Spleen (tissue), 11 donors: ENCODE measurements at regions not wholly inside any gene's neighbourhood (a gene's known extent, or its start where the extent isn't known, plus 50 kb on each side); places are given as distances from the start of the nearest gene placed in this dataset.

Experiments
- DNase-seq: peaks from one replicate; pipeline ENCODE4 v3.0.0-alpha.2; 2020
- H3K27ac ChIP-seq, 8 donors: fragments of 200-600 bp; sonication (generic) in 7 of 8; 1 replicate in 4 of 8; 2 replicates in 4 of 8; pipeline versions ENCODE4 v1.5.0 to v1.8.0; 2016 to 2021; ENCODE audit warnings: inconsistent platforms in 4 of 8, mild to moderate bottlenecking in 4 of 8, moderate library complexity in 1 of 8
- H3K27me3 ChIP-seq, 7 donors: fragments of 200-600 bp; sonication (generic) in 6 of 7; replicated peaks in 1 of 7; 1 replicate in 4 of 7; 2 replicates in 3 of 7; pipeline versions ENCODE4 v1.5.0 to v1.8.0; 2016 to 2021; ENCODE audit warnings: inconsistent platforms in 3 of 7, mild to moderate bottlenecking in 1 of 7
- H3K36me3 ChIP-seq, 6 donors: fragments of 200-600 bp; sonication (generic) in 5 of 6; 1 replicate in 4 of 6; 2 replicates in 2 of 6; pipeline versions ENCODE4 v1.5.0 to v1.8.0; 2016 to 2021; ENCODE audit warnings: inconsistent platforms in 2 of 6
- H3K4me1 ChIP-seq, 6 donors: fragments of 200-600 bp; sonication (generic) in 5 of 6; 1 replicate in 3 of 6; 2 replicates in 3 of 6; pipeline versions ENCODE4 v1.5.0 to v1.8.0; 2016 to 2021; ENCODE audit warnings: inconsistent platforms in 3 of 6
- H3K4me3 ChIP-seq, 8 donors: fragments of 200-600 bp; sonication (generic) in 7 of 8; 1 replicate in 4 of 8; 2 replicates in 4 of 8; pipeline versions ENCODE4 v1.5.0 to v1.8.0; 2016 to 2021; ENCODE audit warnings: inconsistent platforms in 4 of 8, mild to moderate bottlenecking in 4 of 8, moderate library complexity in 2 of 8
- H3K9me3 ChIP-seq, 8 donors: fragments of 200-600 bp; sonication (generic) in 7 of 8; 1 replicate in 4 of 8; 2 replicates in 4 of 8; pipeline versions ENCODE4 v1.5.0 to v1.8.0; 2016 to 2021; ENCODE audit warnings: inconsistent platforms in 4 of 8
- CTCF ChIP-seq, 11 experiments: fragments of 200-600 bp in 7 of 11; fragments of 450-650 bp in 4 of 11; sonication (generic) in 4 of 11; IDR thresholded peaks in 8 of 11; conservative IDR thresholded peaks in 3 of 11; 1 replicate in 7 of 11; 2 replicates in 4 of 11; pipeline versions ENCODE4 v1.4.0 to v1.8.0; 2016 to 2021; ENCODE audit warnings: antibody characterized with exemption in 11 of 11, inconsistent platforms in 4 of 11, mild to moderate bottlenecking in 1 of 11
- POLR2A ChIP-seq, 3 donors: fragments of 450-650 bp; IDR thresholded peaks; one replicate each; pipeline ENCODE4 v1.5.1; 2017; ENCODE audit warnings: antibody characterized with exemption in 3 of 3, mild to moderate bottlenecking in 1 of 3
- POLR2AphosphoS5 ChIP-seq, 3 donors: sonication (generic); formaldehyde crosslinking; IDR thresholded peaks; one replicate each; pipeline ENCODE4 v1.5.1; 2017; ENCODE audit warnings: antibody characterized with exemption in 3 of 3
- WGBS, 5 donors: extraction: QIAGEN DNeasy Blood & Tissue Kit in 3 of 5; methylation state at CpG; one replicate each; pipeline versions ENCODE4 v1.1.5 to v1.1.7; 2013 to 2018; 5-methylcytosine and 5-hydroxymethylcytosine counted together
- intact Hi-C: fragments of 100-400 bp; cut with DNase I; formaldehyde crosslinking; loops from one replicate; pipeline ENCODE4 v1.15.0; 2023; ENCODE audit warnings: low total_unique reads
- donor health status: healthy with polysubstance abuse.
- donor health status: DM: no; HTN: no; CAD: no; lungs with moderate emphysema.
- donor health status: DM: no; HTN: no; CAD: no.
- donor health status: Bipolar disorder and iron deficiency.
- donor health status: healthy.
- donor health status: DM: no; HTN: no; CAD: no.
- donor health status: DM: yes; HTN: yes; CAD: no.

- Histone ChIP-seq H3K27ac (no peak overlapping the region), H3K27me3 (no peaks in the 10 kb centered on the region), H3K36me3 (no peaks in the 10 kb centered on the region), H3K9me3 (peaks cover 0 to 7% (median 0%) of the 10 kb centered on the region in 8 donors), H3K4me1 (no peaks in the 10 kb centered on the region), H3K4me3 (no peak overlapping the region)
- 72 to 84% (median 81%) methylated on average over 3 of the region's 3 CpGs for WGBS, 5 donors
- DNase-seq: no peak
- no peak for TF ChIP-seq CTCF (IDR thresholded peaks at IDR 0.05 in 8 of 11, conservative IDR thresholded peaks at IDR 0.05 in 3 of 11)
- TF ChIP-seq POLR2AphosphoS5 (IDR thresholded peaks at IDR 0.05): no peak
- no peak for TF ChIP-seq POLR2A (IDR thresholded peaks at IDR 0.05)
- intact Hi-C loops: no loop called here
Measured at GRCh38 chr5:104646416-104646815, 1083.8 kb upstream of the NUDT12 start.

GRCh38 chr5:104643320-104643719 lies 1080.7 kb upstream of the NUDT12 start:
- WGBS, 5 donors: 54 to 78% (median 73%) methylated on average over 3 of the region's 3 CpGs
- intact Hi-C loops: no loop called here
- H3K36me3 ChIP-seq: no peaks in the 10 kb centered on the region

GRCh38 chr5:104635227-104635626 lies 1072.6 kb upstream of the NUDT12 start:
- intact Hi-C loops: no loop called here
- 57 to 81% (median 74%) methylated on average over 3 of the region's 3 CpGs for WGBS, 5 donors

More at GRCh38 chr5:104643320-104643719, 1080.7 kb upstream of the NUDT12 start:
- Histone ChIP-seq H3K4me3 (no peak overlapping the region), H3K9me3 (no peaks in the 10 kb centered on the region), H3K27me3 (no peaks in the 10 kb centered on the region), H3K4me1 (no peaks in the 10 kb centered on the region), H3K27ac (no peak overlapping the region)
- TF ChIP-seq POLR2AphosphoS5 (IDR thresholded peaks at IDR 0.05) (no peak), CTCF (IDR thresholded peaks at IDR 0.05 in 8 of 11, conservative IDR thresholded peaks at IDR 0.05 in 3 of 11) (no peak), POLR2A (IDR thresholded peaks at IDR 0.05) (no peak)
- no peak for DNase-seq

GRCh38 chr5:104628911-104629310 lies 1066.3 kb upstream of the NUDT12 start:
- no peak for TF ChIP-seq CTCF (IDR thresholded peaks at IDR 0.05 in 8 of 11, conservative IDR thresholded peaks at IDR 0.05 in 3 of 11)
- TF ChIP-seq POLR2AphosphoS5 (IDR thresholded peaks at IDR 0.05): no peak
- no peak for TF ChIP-seq POLR2A (IDR thresholded peaks at IDR 0.05)
- H3K9me3 ChIP-seq: peaks cover 0 to 26% (median 14%) of the 10 kb centered on the region in 8 donors
- no peak for DNase-seq
- H3K36me3 ChIP-seq: no peaks in the 10 kb centered on the region
- H3K4me1 ChIP-seq: no peaks in the 10 kb centered on the region
- H3K27ac ChIP-seq: no peak overlapping the region
- H3K4me3 ChIP-seq: no peak overlapping the region
- no peaks in the 10 kb centered on the region for H3K27me3 ChIP-seq
- intact Hi-C loops: no loop called here

More at GRCh38 chr5:104635227-104635626, 1072.6 kb upstream of the NUDT12 start:
- Histone ChIP-seq H3K36me3 (no peaks in the 10 kb centered on the region), H3K4me1 (no peaks in the 10 kb centered on the region), H3K4me3 (no peak overlapping the region), H3K27ac (no peak overlapping the region), H3K9me3 (peaks cover 0 to 8% (median 0%) of the 10 kb centered on the region in 8 donors), H3K27me3 (no peaks in the 10 kb centered on the region)
- no peak for TF ChIP-seq POLR2AphosphoS5 (IDR thresholded peaks at IDR 0.05)
- TF ChIP-seq CTCF (IDR thresholded peaks at IDR 0.05 in 8 of 11, conservative IDR thresholded peaks at IDR 0.05 in 3 of 11): no peak
- no peak for TF ChIP-seq POLR2A (IDR thresholded peaks at IDR 0.05)
- no peak for DNase-seq
